Upper lobe of right lung (tissue), 1 donor: ENCODE measurements at regions not wholly inside any gene's neighbourhood (a gene's known extent, or its start where the extent isn't known, plus 50 kb on each side); places are given as distances from the start of the nearest gene placed in this dataset.
"Not testable (repeated sequence)": the region's sequence is repeated elsewhere in the genome, so short reads cannot be mapped to it uniquely, and the experiment has no call there.

ENCODE experiments used
- ATAC-seq: fragments of 200-7000 bp; cut with Tn5 transposase; one replicate; pipeline ENCODE4 v1.9.1; 2020; ENCODE audit warnings: mild to moderate bottlenecking, moderate library complexity
- DNase-seq: peaks from one replicate; pipeline ENCODE4 v3.0.0-alpha.2; 2020
- H3K27ac ChIP-seq: fragments of 200-600 bp; one replicate; pipeline ENCODE4 v1.8.0; 2022
- H3K27me3 ChIP-seq: fragments of 200-600 bp; one replicate; pipeline ENCODE4 v1.8.0; 2022; ENCODE audit warnings: mild to moderate bottlenecking
- H3K36me3 ChIP-seq: fragments of 200-600 bp; one replicate; pipeline ENCODE4 v1.8.0; 2022
- H3K4me1 ChIP-seq: fragments of 200-600 bp; one replicate; pipeline ENCODE4 v1.8.0; 2022
- H3K4me3 ChIP-seq: fragments of 200-600 bp; one replicate; pipeline ENCODE4 v1.8.0; 2022; ENCODE audit warnings: mild to moderate bottlenecking
- H3K9me3 ChIP-seq: fragments of 200-600 bp; one replicate; pipeline ENCODE4 v1.8.0; 2022
- intact Hi-C: fragments of 100-400 bp; cut with DNase I; formaldehyde crosslinking; loops from one replicate; pipeline ENCODE4 v1.11.0; 2022
- donor health status: DM: no; HTN: yes; CAD: no; lungs with severe emphysema.

DNA sequence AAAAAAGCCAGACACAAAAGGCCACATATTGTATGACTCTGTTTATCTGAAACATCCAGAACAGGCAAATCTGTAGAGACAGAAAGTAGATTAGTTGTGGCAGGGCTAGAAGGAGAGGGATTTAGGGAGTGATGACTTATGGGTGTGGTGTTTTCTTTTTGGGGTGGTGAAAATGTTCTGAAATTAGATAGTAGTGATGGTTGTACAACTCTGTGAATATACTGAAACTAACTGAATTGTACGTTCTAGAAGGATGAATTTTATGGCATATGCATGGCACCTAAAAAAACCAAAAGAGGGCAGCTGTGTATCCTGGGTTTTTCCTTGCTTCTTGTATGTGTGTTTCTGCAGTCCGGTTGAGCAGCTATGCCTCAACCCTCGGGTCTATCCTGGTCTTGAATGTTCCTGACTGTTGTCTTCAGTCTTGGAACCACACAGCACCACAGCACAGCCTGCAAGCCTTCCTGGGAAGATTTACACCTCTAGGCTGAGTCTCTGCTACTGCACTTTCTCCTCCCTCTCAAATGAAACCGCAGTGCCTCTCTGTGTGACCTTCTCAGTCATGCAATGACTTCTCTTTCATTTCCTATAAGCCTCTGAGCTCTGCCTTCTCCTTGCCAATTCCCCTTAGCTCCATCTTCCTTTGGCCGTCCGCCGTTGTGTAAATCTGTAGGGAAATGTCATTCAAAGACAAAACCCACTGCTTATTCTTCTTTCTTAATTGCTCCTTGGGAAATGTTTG, 269.1 kb upstream of the PLGLB1 start:
- intact Hi-C loops, DNase-seq, H3K27ac ChIP-seq, H3K27me3 ChIP-seq, H3K4me3 ChIP-seq, H3K4me1 ChIP-seq, H3K36me3 ChIP-seq, H3K9me3 ChIP-seq: not testable (repeated sequence)
- peak; percentile 81 for ATAC-seq

GRCh38 chr2:87291400-87292200, 270.0 kb upstream of the PLGLB1 start:
- intact Hi-C loops, DNase-seq, H3K4me3 ChIP-seq, H3K36me3 ChIP-seq, H3K27me3 ChIP-seq, H3K9me3 ChIP-seq, H3K4me1 ChIP-seq, H3K27ac ChIP-seq: not testable (repeated sequence)
- peak; percentile 59 for ATAC-seq

GRCh38 chr2:87293931-87294594, 272.4 kb upstream of the PLGLB1 start:
- H3K36me3 ChIP-seq, DNase-seq, H3K4me1 ChIP-seq, ATAC-seq, H3K27ac ChIP-seq, H3K27me3 ChIP-seq, H3K9me3 ChIP-seq, intact Hi-C loops, H3K4me3 ChIP-seq: not testable (repeated sequence)

DNA sequence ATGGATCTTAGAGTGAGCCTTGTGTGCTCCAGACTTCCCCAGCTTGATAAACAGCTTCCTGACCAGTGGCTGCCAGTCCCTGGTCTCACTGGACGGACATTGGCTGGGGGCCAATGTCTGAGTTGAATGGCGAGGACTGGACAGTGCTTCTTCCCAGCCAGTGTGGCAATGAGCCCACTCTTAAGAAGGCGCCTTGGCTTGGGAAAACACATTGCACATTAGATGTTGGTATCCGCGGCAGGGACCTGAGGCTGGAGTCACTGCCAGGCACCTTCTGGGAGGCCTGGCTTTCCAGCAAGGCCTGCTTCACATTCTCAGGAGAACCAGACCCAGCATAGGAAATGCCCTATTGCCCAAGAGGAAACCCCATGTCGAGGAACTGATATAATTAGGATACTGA, 273.5 kb upstream of the PLGLB1 start:
- H3K9me3 ChIP-seq, H3K4me3 ChIP-seq, H3K36me3 ChIP-seq, H3K27me3 ChIP-seq, H3K27ac ChIP-seq, H3K4me1 ChIP-seq, DNase-seq, intact Hi-C loops: not testable (repeated sequence)
- ATAC-seq: peak; percentile 65

GRCh38 chr2:87301349-87301748, 279.7 kb upstream of the PLGLB1 start:
- ATAC-seq: peak; percentile 71
- H3K27ac ChIP-seq, H3K4me3 ChIP-seq, H3K27me3 ChIP-seq, H3K9me3 ChIP-seq, intact Hi-C loops, H3K36me3 ChIP-seq, DNase-seq, H3K4me1 ChIP-seq: not testable (repeated sequence)

DNA sequence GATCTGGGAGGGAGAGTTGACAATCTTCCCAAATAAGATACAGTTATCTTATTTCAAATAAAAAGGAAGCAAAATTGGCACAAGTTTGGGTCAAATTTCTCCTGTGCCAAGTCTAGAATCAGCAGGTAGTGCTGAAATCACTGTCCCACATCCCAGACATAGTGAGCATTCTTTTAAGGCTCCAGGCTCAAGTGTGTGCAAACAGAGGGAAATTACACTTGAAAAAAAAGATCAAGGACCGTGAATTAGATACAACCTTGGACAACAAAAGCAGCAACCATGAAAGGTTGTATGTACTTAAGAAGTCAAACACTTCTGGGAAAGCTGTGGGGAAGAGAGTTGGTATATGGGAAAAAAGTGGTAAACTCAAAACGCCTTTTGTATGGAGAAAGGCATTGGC, 280.2 kb upstream of the PLGLB1 start:
- peak; percentile 93 for ATAC-seq
- intact Hi-C loops, DNase-seq: not testable (repeated sequence)

GRCh38 chr2:87308621-87309020, 287.0 kb upstream of the PLGLB1 start:
- ATAC-seq: peak; percentile 19
- H3K4me1 ChIP-seq, H3K36me3 ChIP-seq, H3K27ac ChIP-seq, H3K27me3 ChIP-seq, intact Hi-C loops, H3K4me3 ChIP-seq, H3K9me3 ChIP-seq, DNase-seq: not testable (repeated sequence)

More for the DNA sequence above, 280.2 kb upstream of the PLGLB1 start:
- H3K9me3 ChIP-seq, H3K4me3 ChIP-seq, H3K4me1 ChIP-seq, H3K27me3 ChIP-seq, H3K27ac ChIP-seq, H3K36me3 ChIP-seq: not testable (repeated sequence)

- intact Hi-C loops: not testable (repeated sequence)
These were observed 288.1 kb upstream of the PLGLB1 start for GRCh38 chr2:87309785-87310184.

GRCh38 chr2:87311896-87312441, 290.3 kb upstream of the PLGLB1 start:
- H3K9me3 ChIP-seq, intact Hi-C loops, H3K36me3 ChIP-seq, H3K27ac ChIP-seq, H3K4me3 ChIP-seq, H3K4me1 ChIP-seq, DNase-seq, H3K27me3 ChIP-seq: not testable (repeated sequence)
- ATAC-seq: peak; percentile 16

More at GRCh38 chr2:87309785-87310184, 288.1 kb upstream of the PLGLB1 start:
- not testable (repeated sequence) for H3K27ac ChIP-seq, H3K9me3 ChIP-seq, DNase-seq, H3K4me3 ChIP-seq, H3K36me3 ChIP-seq, H3K27me3 ChIP-seq, H3K4me1 ChIP-seq
- peak; percentile 73 for ATAC-seq

GRCh38 chr2:87314622-87315021, 293.0 kb upstream of the PLGLB1 start:
- H3K9me3 ChIP-seq, H3K4me1 ChIP-seq, ATAC-seq, intact Hi-C loops, H3K4me3 ChIP-seq, DNase-seq, H3K36me3 ChIP-seq, H3K27ac ChIP-seq, H3K27me3 ChIP-seq: not testable (repeated sequence)

DNA sequence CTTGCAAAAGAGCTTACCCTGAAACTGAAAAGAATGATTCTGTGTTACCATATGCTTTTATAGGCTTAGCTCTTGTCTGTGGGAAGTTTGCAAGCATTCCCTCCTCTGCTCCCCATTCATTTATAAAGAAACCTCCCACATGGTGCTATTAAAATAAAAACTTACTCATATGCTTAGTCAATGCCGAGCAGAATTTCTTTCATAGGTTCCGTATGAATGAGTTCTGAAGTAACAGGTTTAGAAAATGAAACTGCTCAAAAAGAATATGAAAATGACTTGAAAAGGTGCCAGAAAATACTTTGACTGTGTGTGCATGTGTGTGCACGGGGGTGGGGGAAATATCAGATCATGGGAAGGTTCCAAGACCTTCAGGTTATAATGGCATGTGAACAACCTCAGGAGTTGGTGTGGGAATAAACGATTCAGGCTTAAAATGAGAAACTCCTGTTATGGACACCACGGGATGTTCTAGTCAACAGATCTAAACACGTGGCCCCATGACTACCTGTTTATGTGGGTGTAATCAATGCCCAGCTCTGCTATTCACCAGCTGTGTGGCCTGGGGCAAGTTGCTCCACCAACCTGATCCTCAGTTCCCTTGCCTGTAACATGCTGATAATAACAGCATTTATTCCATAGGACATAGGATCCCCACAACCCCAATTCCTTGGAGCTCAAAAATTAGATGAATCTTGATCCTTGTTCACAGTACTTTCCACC, 293.7 kb upstream of the PLGLB1 start:
- H3K27ac ChIP-seq, H3K4me3 ChIP-seq, H3K27me3 ChIP-seq, H3K36me3 ChIP-seq, DNase-seq, H3K4me1 ChIP-seq, ATAC-seq, H3K9me3 ChIP-seq, intact Hi-C loops: not testable (repeated sequence)

GRCh38 chr2:87317193-87317592, 295.5 kb upstream of the PLGLB1 start:
- H3K4me3 ChIP-seq, ATAC-seq, H3K36me3 ChIP-seq, DNase-seq, intact Hi-C loops, H3K9me3 ChIP-seq, H3K27me3 ChIP-seq, H3K27ac ChIP-seq, H3K4me1 ChIP-seq: not testable (repeated sequence)

DNA sequence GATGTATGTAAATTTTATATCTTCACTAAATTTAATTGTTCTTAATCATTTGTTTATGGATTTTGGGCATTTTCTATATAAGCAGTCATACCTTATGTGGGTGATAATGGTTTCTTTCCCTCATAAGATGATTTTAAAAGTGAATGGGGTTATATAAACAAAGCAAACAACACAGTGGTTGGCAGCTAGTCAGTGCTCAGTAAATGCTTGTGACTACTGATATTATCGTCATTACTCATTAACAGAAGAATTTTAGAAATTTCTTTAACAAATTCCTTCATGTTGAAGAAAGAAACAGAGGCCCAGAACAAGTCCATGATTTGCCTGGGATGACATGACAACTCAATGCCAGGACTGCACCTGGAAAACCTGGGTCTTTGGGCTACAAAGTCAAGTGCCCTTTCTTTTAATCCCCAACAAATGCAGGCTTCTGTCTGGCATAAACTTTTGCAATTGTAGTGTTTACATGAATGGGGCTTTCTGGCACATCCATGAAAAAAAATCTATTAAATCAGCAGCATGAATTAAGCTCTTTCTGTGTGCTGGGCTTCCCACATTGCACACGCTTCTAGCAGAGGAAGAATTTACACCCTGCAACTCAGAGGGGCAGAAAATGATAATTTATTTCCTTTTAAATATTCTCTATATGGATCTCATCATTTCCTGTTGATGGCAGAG, 297.3 kb upstream of the PLGLB1 start:
- H3K36me3 ChIP-seq, intact Hi-C loops, DNase-seq, H3K27ac ChIP-seq, H3K4me3 ChIP-seq, H3K9me3 ChIP-seq, H3K4me1 ChIP-seq, H3K27me3 ChIP-seq: not testable (repeated sequence)
- ATAC-seq: peak; percentile 9
